ENCODE measurements at regions not wholly inside any gene's neighbourhood (a gene's known extent, or its start where the extent isn't known, plus 50 kb on each side); places are given as distances from the start of the nearest gene placed in this dataset.
A peak's percentile ranks its signal among the peaks of the same experiment; 100 is the strongest.

- Histone ChIP-seq H3K9me3 (ENCODE audit: low read length) (peaks cover 4% of the 10 kb centered on the region; the same call in 1 of the 2 replicates), H4K20me1 (ENCODE audit: insufficient read depth, low read length) (no peaks in the 10 kb centered on the region), H3K27me3 (ENCODE audit: control insufficient read depth in 1 of 2, insufficient read depth in 2 of 2, low read length in 2 of 2) (no peaks in the 10 kb centered on the region), H2AFZ (ENCODE audit: low read length) (no peak overlapping the region), H3K4me1 (ENCODE audit: insufficient read depth, low read length) (peaks cover 66% of the 10 kb centered on the region), H3K36me3 (replicated peaks in 1 of 2; ENCODE audit: control insufficient read depth in 1 of 2, insufficient read depth in 2 of 2, low read length in 2 of 2) (no peaks in the 10 kb centered on the region), H3K4me2 (ENCODE audit: low read depth, low read length) (0 out of 2 replicates have a peak overlapping the region, but pooled peaks have one; percentile 16), H3K9ac (ENCODE audit: insufficient read depth, low read depth, low read length) (no peak overlapping the region), H3K27ac (ENCODE audit: extremely low read length, insufficient read depth, low read length) (peak overlapping the region; percentile 34), H3K4me3 (replicated peaks in 1 of 3; ENCODE audit: insufficient read depth in 1 of 3, low read depth in 2 of 3, low read length in 3 of 3) (no peak overlapping the region), H3K79me2 (ENCODE audit: insufficient read depth, low read length) (peaks cover 3% of the 10 kb centered on the region)
- no peak for FAIRE-seq
- peak; percentile 56 for DNase-seq (ENCODE audit: low spot score)
- CTCF ChIA-PET (ENCODE audit: low intra/inter-chr PET ratio, low total read pairs): no interaction called here
- POLR2A ChIA-PET: interaction anchor here (1.0 kb wide), 1 partner anchor 35 kb away, joined by 4 read pairs; no protein-coding TSS in a partner anchor
- no TSS peak for BruUV-seq (replicated peaks)
- intact Hi-C loops (cut with micrococcal nuclease; ENCODE audit: unreplicated experiment): no loop called here
- in situ Hi-C loops (cut with HindIII; ENCODE audit: extremely low pct_ligation_motif_present, low pct_unique_long_range_greater_than_20kb): no loop called here
- peak; percentile 49 for ATAC-seq
- WGBS (ENCODE audit: low lambda C conversion rate): 0% methylated on average over 1 of the region's 1 CpG
- TF ChIP-seq NR2F6 (IDR thresholded peaks at IDR 0.05) (no peak), NR2F6 (CRISPR knock-in tag; IDR thresholded peaks at IDR 0.05) (0 out of 2 replicates have a peak, but pooled peaks have one; percentile 18), ZNF180 (CRISPR knock-in tag; IDR thresholded peaks at IDR 0.05; ENCODE audit: borderline replicate concordance, low read depth) (no peak), ZNF333 (CRISPR knock-in tag; IDR thresholded peaks at IDR 0.05; ENCODE audit: borderline replicate concordance) (no peak), HDAC1 (CRISPR knock-in tag; IDR thresholded peaks at IDR 0.05) (no peak), HNF4A (CRISPR knock-in tag; IDR thresholded peaks at IDR 0.05) (peak; percentile 43; the same call in 1 of the 2 replicates), CEBPG (CRISPR knock-in tag; IDR thresholded peaks at IDR 0.05) (peak; percentile 41; the same call in 1 of the 2 replicates), KLF6 (CRISPR knock-in tag; IDR thresholded peaks at IDR 0.05) (no peak), ZBTB43 (CRISPR knock-in tag; conservative IDR thresholded peaks at IDR 0.05) (peak; percentile 97), TEAD3 (CRISPR knock-in tag; optimal IDR thresholded peaks at IDR 0.05; ENCODE audit: borderline replicate concordance) (peak; percentile 77), PPARG (CRISPR knock-in tag; conservative IDR thresholded peaks at IDR 0.05) (0 out of 2 replicates have a peak, but pooled peaks have one; percentile 39), EP300 (IDR thresholded peaks at IDR 0.05; ENCODE audit: low read depth in 2 of 2, low read length in 2 of 2) (0 out of 4 replicates have a peak, but pooled peaks of 1 of the 2 experiments have one; percentile 23), EP300 (CRISPR knock-in tag; IDR thresholded peaks at IDR 0.05; ENCODE audit: borderline replicate concordance) (no peak), TCF7 (IDR thresholded peaks at IDR 0.05; ENCODE audit: low read depth) (peak; percentile 61), PAXIP1 (CRISPR knock-in tag; conservative IDR thresholded peaks at IDR 0.05) (0 out of 2 replicates have a peak, but pooled peaks have one; percentile 20), FOXA3 (CRISPR knock-in tag; IDR thresholded peaks at IDR 0.05) (0 out of 2 replicates have a peak, but pooled peaks have one; percentile 32), RXRB (CRISPR knock-in tag; IDR thresholded peaks at IDR 0.05; ENCODE audit: borderline replicate concordance) (peak; percentile 38; the same call in 1 of the 2 replicates), ZNF24 (IDR thresholded peaks at IDR 0.05) (no peak), ZNF878 (CRISPR knock-in tag; IDR thresholded peaks at IDR 0.05) (no peak), GABPB1 (CRISPR knock-in tag; IDR thresholded peaks at IDR 0.05) (no peak), FOXP1 (IDR thresholded peaks at IDR 0.05) (no peak), FOXP1 (CRISPR knock-in tag; IDR thresholded peaks at IDR 0.05) (peak; percentile 46; the same call in 1 of the 2 replicates), MAFF (IDR thresholded peaks at IDR 0.05; ENCODE audit: low read depth, low read length) (0 out of 2 replicates have a peak, but pooled peaks have one; percentile 13)
Measured at GRCh38 chr12:107355612-107356011, 262.3 kb upstream of the CRY1 start.
